ENCODE measurements at regions not wholly inside any gene's neighbourhood (a gene's known extent, or its start where the extent isn't known, plus 50 kb on each side); places are given as distances from the start of the nearest gene placed in this dataset.

DNA sequence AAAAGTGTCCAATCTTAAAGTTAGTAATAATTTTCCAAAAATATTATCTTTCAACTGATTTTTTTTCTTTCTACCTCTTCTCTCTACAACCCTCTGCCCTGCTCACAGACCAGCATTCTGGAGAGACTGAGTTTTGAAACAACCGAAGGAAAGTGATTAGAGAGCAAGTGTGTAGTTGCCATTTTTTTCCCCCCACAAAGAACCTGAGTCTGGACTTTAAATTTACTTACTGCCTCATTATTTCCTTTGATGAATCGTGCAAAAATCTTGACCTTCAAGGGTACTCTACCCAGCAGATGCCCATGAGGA lies 63.4 kb upstream of the NEUROD1 start:
- TF ChIP-seq POLR2A (IDR thresholded peaks at IDR 0.05) = no peak
- TF ChIP-seq, protein P1, sequence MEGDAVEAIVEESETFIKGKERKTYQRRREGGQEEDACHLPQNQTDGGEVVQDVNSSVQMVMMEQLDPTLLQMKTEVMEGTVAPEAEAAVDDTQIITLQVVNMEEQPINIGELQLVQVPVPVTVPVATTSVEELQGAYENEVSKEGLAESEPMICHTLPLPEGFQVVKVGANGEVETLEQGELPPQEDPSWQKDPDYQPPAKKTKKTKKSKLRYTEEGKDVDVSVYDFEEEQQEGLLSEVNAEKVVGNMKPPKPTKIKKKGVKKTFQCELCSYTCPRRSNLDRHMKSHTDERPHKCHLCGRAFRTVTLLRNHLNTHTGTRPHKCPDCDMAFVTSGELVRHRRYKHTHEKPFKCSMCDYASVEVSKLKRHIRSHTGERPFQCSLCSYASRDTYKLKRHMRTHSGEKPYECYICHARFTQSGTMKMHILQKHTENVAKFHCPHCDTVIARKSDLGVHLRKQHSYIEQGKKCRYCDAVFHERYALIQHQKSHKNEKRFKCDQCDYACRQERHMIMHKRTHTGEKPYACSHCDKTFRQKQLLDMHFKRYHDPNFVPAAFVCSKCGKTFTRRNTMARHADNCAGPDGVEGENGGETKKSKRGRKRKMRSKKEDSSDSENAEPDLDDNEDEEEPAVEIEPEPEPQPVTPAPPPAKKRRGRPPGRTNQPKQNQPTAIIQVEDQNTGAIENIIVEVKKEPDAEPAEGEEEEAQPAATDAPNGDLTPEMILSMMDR (IDR thresholded peaks at IDR 0.05) = no peak
